ENCODE measurements at regions not wholly inside any gene's neighbourhood (a gene's known extent, or its start where the extent isn't known, plus 50 kb on each side); places are given as distances from the start of the nearest gene placed in this dataset.
A peak's percentile ranks its signal among the peaks of the same experiment; 100 is the strongest.

DNA sequence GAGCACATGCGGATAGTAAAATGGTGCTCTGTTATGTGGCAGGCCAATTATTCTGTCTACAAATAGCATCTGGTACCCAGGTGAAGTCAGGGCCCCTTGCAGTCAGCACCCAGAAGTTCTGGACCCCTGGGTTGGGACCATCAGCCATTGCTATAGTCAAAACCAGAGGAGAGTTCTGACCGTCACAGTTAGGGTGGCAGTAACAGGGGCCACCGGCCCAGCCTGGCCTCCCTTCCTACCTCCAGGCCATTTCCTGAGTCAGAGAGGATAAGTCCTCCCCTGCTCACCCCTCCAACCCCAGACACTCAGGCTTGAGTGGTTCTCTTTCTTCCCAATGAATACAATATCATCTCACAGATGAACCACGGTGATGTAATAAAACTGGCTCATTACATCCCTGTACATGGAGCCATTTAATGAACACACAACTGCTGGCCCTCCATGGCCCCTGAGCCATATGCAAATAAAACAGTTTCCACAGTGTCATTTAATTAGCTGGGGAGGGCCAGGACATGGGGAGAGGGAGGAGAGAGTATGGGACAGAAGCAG is 673.6 kb downstream of the MATN1 start:
- no peak overlapping the region for H3K27ac Mint-ChIP-seq
- no peak for ATAC-seq (replicated peaks)
- H3K4me3 Mint-ChIP-seq, result no peak overlapping the region
- H3K9me3 Mint-ChIP-seq, result no peaks in the 10 kb centered on the region
- H3K36me3 Mint-ChIP-seq (ENCODE audit: insufficient read depth), result peaks cover 6% of the 10 kb centered on the region
- no peak for DNase-seq
- H3K4me1 Mint-ChIP-seq (ENCODE audit: low read depth in 2 of 2), result peaks cover 3 to 18% of the 10 kb centered on the region in 2 donors
- peaks cover 58 to 62% of the 10 kb centered on the region in 2 donors for H3K27me3 Mint-ChIP-seq

DNA sequence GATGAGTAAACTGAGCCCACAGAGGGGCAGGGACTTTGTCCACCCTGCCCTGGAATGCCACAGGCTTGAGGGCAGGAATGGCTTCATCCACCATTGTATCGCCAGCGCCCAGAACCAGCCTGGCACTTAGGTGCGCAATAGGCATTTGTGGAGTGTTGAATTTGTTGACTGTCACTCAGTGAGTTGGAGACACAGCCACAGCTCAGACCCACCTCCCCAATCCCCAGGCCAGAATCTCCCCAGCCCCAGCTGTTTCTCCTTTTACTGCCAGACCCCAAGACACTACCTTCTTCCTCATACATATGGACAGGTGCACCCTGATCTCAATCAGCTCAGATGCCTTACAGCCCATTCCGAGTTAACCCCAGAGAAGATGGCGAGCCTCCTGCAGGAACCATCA is 674.5 kb downstream of the MATN1 start:
- no peak for DNase-seq
- Mint-ChIP-seq H3K36me3 (ENCODE audit: insufficient read depth) (peaks cover 6% of the 10 kb centered on the region), H3K4me1 (ENCODE audit: low read depth in 2 of 2) (peaks cover 10 to 26% of the 10 kb centered on the region in 2 donors), H3K27ac (no peak overlapping the region), H3K9me3 (no peaks in the 10 kb centered on the region), H3K27me3 (peaks cover 55 to 58% of the 10 kb centered on the region in 2 donors), H3K4me3 (no peak overlapping the region)
- ATAC-seq (replicated peaks), result no peak

DNA sequence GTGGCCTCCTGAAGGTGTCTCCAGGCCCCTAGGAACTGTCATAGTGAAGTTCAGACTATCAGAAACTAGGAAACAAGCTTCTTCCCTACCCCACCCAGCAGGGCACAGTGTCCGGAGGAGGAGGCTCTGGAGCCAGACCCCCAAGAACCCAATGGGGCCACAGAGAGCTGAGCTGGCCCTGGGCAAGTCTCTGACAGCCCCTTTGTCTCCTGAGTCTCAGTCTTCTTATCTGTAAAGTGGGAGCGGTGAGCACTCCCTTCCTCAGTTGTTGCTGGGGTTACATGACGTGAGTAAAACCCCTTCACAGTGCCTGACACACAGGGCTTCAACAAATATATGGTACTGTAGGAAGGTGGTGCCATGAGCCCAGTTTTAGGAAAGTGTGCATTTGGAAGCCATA is 675.8 kb downstream of the MATN1 start:
- H3K27me3 Mint-ChIP-seq, result peaks cover 43 to 45% of the 10 kb centered on the region in 2 donors
- no peaks in the 10 kb centered on the region for H3K9me3 Mint-ChIP-seq
- no peak overlapping the region for H3K27ac Mint-ChIP-seq
- ATAC-seq (replicated peaks) (no peak), DNase-seq (no peak)
- no peak overlapping the region for H3K4me3 Mint-ChIP-seq
- H3K4me1 Mint-ChIP-seq (ENCODE audit: low read depth in 2 of 2), result peaks cover 17 to 37% of the 10 kb centered on the region in 2 donors
- peaks cover 6% of the 10 kb centered on the region for H3K36me3 Mint-ChIP-seq (ENCODE audit: insufficient read depth)

DNA sequence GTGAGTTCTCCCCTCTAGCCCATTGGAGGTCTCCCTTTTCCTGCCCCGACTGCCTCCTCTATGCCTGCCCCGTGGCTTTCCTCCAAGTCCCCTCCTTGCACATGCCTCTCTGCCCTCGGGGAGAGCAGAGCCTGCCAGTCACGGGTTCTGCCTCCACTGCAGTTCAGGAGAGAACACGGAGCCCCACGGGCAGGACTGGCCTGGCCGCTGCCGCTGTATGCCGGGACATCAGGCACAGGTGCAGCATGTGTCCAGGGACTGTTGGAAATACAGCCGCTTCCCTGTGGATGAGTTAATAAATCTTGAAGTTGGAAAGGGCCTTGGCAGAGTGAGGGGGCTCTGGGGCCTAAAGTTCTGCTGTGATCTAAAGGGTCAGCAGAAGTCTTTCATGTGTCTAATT is 676.6 kb downstream of the MATN1 start:
- peaks cover 3% of the 10 kb centered on the region for H3K36me3 Mint-ChIP-seq (ENCODE audit: insufficient read depth)
- H3K4me3 Mint-ChIP-seq, result no peak overlapping the region
- H3K27ac Mint-ChIP-seq, result peak overlapping the region in 1 of 2 donors; percentile 35
- no peaks in the 10 kb centered on the region for H3K9me3 Mint-ChIP-seq
- DNase-seq, result no peak
- ATAC-seq (replicated peaks), result no peak
- peaks cover 36% of the 10 kb centered on the region in 2 donors for H3K27me3 Mint-ChIP-seq
- peaks cover 17 to 38% of the 10 kb centered on the region in 2 donors for H3K4me1 Mint-ChIP-seq (ENCODE audit: low read depth in 2 of 2)

DNA sequence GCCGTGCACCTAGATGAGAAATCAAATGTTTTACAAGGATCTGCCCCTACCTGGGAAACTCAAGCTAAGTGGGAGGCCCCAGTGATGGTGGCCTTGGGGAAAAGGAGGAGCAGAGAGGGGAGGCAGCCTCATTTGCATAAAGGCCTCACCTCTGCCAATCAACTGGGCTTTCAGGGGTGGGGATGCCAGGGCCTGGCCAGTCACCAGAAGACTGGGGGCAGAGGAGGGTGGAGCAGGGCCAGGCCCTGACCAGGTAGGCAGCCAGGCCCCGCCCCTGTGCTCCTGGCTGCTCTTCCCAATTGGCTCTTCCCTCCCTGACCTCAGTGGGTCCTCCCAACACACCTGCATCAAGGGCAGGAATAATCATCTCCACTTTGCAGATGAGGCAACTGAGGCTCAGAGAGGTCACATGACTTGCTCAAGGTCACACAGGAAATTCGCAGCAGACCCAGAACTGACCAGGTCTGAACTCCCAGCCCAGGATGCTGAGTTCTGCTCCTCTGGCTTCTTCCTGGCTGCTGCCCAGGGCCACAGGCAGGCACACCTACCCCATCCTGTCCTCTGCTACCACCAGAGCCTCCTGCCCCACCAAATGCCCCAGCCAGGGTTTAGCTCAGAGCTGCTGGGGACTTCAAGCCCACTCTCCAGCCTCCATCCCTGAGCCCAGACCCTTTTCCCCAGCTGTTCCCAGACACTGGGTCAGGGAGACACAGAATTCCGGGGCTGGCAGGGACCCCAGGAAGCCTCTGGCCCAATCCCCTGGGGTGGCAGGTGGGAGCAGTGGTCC is 677.9 kb downstream of the MATN1 start:
- ATAC-seq (replicated peaks) (no peak), DNase-seq (no peak)
- Mint-ChIP-seq H3K4me3 (peak overlapping the region in 1 of 2 donors; percentile 55), H3K36me3 (ENCODE audit: insufficient read depth) (peaks cover 5% of the 10 kb centered on the region), H3K27me3 (peaks cover 24 to 29% of the 10 kb centered on the region in 2 donors), H3K27ac (peak overlapping the region in 1 of 2 donors; percentile 47), H3K4me1 (ENCODE audit: low read depth in 2 of 2) (peaks cover 22 to 45% of the 10 kb centered on the region in 2 donors), H3K9me3 (no peaks in the 10 kb centered on the region)

DNA sequence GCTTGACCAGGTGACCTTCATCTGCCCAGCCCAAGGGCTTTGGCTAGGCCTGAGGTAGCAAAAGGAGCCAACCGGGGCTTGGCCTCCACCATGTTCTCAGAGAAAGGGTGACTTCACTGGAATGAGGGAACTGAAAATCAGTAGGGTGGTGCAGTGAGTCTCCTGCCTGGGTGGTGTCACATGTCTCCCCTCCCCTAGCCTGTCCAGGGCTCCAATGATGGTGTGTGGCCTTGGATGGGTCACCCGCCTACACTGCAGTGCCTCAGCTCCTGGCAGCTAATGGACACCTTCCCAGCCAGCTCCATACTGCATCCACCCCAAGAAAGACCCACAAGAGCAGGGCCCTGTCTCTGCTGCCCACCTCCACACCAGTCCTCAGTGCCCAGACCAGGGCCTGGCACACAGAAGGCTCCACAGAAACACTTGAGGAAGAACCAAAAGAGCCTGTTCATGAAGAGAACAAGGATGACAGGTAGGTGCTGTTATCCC is 678.7 kb downstream of the MATN1 start:
- H3K27me3 Mint-ChIP-seq, result peaks cover 16 to 24% of the 10 kb centered on the region in 2 donors
- H3K36me3 Mint-ChIP-seq (ENCODE audit: insufficient read depth), result peaks cover 2% of the 10 kb centered on the region
- H3K27ac Mint-ChIP-seq, result peak overlapping the region in 1 of 2 donors; percentile 47
- no peaks in the 10 kb centered on the region for H3K9me3 Mint-ChIP-seq
- DNase-seq (no peak), ATAC-seq (replicated peaks) (no peak)
- peaks cover 22 to 45% of the 10 kb centered on the region in 2 donors for H3K4me1 Mint-ChIP-seq (ENCODE audit: low read depth in 2 of 2)
- peak overlapping the region in 1 of 2 donors; percentile 55 for H3K4me3 Mint-ChIP-seq

DNA sequence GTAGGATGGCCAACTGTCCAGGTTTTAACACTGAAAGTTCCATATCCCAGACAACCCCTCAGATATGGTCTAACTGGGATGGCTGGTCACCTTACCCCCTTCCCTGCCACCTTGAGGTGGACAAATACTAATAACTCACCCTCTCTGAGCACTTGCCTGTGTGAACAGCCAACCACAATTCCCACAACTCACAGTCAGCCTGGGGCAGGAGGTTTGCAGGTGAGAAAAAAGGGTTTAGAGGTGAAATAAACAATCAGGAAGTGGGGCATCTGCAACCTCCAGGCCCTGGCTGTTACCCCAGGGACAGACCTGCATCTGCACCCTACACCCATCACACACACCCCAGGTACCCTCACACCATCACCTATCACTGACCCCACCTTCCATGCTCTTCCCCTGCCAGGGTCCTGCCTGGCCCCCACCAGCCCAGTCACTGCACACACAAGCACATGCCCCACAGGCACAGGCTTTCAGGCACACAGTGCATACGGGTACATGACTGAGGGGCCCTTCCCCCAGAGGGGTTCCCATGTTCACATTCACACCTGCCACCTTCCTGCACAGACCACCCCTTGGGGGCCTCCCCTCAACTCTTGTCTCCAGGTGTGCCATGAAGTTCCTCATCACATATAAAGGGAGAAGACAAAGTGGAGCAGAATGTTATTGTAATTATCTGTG is 679.5 kb downstream of the MATN1 start:
- Mint-ChIP-seq H3K4me3 (peak overlapping the region; percentile 55 to 63), H3K4me1 (ENCODE audit: low read depth in 2 of 2) (peaks cover 22 to 43% of the 10 kb centered on the region in 2 donors), H3K27me3 (peaks cover 9 to 19% of the 10 kb centered on the region in 2 donors), H3K27ac (peak overlapping the region in 1 of 2 donors; percentile 47), H3K36me3 (ENCODE audit: insufficient read depth) (peaks cover 2% of the 10 kb centered on the region), H3K9me3 (no peaks in the 10 kb centered on the region)
- ATAC-seq (replicated peaks), result peak; percentile 84
- peak in 2 of 3 experiments; percentile 12 to 20 for DNase-seq

DNA sequence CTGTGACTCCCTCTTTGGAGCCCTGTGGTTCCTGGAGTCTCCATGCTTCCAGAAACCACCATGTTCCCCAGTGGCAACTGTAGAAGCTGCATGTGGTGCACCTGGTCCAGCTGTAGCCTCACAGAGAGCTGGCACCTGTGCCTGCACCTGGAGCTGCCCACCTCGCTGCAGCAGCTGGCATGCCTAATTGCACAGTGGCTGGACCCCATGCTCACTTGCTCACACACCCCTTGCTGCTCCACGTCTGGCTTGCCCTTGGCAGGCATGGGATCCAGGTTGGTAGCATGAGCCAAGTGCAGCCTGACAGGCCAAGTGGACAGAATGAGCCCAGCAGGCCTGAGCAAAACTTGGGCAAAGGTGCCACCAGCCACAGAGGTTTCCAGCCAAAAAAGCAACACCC is 680.1 kb downstream of the MATN1 start:
- ATAC-seq (replicated peaks) (no peak), DNase-seq (no peak)
- Mint-ChIP-seq H3K27ac (peak overlapping the region in 1 of 2 donors; percentile 47), H3K4me1 (ENCODE audit: low read depth in 2 of 2) (peaks cover 22 to 43% of the 10 kb centered on the region in 2 donors), H3K27me3 (peaks cover 9 to 19% of the 10 kb centered on the region in 2 donors), H3K9me3 (no peaks in the 10 kb centered on the region), H3K4me3 (peak overlapping the region; percentile 55 to 63), H3K36me3 (ENCODE audit: insufficient read depth) (peaks cover 2% of the 10 kb centered on the region)

DNA sequence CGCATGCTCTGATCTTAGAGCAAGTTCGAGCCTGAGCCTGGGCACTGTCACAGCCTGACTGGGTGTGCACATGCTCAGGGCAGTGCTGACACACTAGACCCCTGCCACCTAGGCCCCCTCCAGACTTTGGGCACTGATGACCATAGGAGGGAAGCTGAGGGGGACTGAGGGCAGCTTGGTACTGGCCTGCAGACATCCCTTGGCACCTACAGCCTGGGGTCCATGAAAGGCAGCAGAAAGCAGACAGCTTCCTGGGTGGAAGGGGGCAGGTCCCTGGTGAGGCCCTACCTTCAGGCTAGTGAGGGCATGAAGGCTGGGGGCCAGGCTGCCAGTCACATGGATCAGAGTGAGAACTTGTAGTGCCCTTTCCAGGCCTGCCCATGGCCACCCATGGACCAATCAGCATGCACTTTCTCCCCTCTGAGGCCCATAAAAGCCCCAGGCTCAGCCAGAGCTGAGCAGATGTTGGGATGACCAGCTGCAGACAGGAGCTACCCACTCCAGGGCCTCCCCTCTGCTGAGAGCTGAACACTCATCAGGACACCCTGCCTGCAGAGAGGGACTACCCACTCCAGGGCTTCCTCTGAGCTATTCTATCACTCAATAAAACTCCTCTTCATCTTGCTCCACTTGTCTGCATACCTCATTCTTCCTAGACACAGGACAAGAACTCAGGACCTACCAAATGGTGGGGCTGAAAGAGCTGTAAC is 680.8 kb downstream of the MATN1 start:
- ATAC-seq (replicated peaks) (no peak), DNase-seq (no peak)
- Mint-ChIP-seq H3K27ac (no peak overlapping the region), H3K27me3 (peaks cover 12 to 19% of the 10 kb centered on the region in 2 donors), H3K4me1 (ENCODE audit: low read depth in 2 of 2) (peaks cover 22 to 43% of the 10 kb centered on the region in 2 donors), H3K4me3 (peak overlapping the region in 1 of 2 donors; percentile 55), H3K9me3 (no peaks in the 10 kb centered on the region), H3K36me3 (ENCODE audit: insufficient read depth) (peaks cover 2% of the 10 kb centered on the region)

DNA sequence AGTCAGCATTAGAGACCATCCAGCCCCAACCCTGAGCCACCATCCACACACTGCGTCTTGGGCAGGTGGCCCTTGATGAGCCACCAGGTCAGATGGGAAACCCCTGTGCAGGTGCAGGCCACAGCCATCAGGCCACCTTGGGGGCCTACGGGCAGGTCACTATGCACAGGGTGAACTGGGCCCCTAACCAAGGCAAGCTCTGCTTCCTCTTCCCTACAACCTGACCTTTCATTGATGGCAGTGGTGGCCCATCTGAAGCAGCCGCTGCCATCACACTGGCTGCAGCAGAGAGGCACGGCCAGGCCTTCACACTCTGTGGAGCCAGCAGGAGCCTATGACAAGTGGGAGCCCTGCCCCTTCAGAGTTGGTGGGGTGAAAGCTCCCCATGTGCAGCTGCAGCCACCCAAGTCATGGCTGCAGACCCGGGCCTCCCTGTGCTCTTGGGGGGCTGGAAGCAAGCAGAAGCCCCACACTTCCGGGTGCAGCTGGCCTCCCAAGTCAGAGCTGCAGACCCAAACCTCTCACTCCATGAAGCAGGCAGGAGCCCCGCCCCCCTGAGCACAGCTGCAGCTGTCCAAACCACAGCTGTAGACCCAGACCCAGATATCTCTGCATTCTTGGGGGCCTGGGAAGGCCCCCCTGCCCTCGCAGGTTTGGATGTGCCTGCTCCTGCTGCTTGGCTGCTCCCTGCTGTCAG is 681.5 kb downstream of the MATN1 start:
- DNase-seq (no peak), ATAC-seq (replicated peaks) (no peak)
- Mint-ChIP-seq H3K36me3 (ENCODE audit: insufficient read depth) (peaks cover 2% of the 10 kb centered on the region), H3K4me1 (ENCODE audit: low read depth in 2 of 2) (peaks cover 22 to 43% of the 10 kb centered on the region in 2 donors), H3K4me3 (peak overlapping the region in 1 of 2 donors; percentile 55), H3K27ac (no peak overlapping the region), H3K9me3 (no peaks in the 10 kb centered on the region), H3K27me3 (peaks cover 12 to 15% of the 10 kb centered on the region in 2 donors)

DNA sequence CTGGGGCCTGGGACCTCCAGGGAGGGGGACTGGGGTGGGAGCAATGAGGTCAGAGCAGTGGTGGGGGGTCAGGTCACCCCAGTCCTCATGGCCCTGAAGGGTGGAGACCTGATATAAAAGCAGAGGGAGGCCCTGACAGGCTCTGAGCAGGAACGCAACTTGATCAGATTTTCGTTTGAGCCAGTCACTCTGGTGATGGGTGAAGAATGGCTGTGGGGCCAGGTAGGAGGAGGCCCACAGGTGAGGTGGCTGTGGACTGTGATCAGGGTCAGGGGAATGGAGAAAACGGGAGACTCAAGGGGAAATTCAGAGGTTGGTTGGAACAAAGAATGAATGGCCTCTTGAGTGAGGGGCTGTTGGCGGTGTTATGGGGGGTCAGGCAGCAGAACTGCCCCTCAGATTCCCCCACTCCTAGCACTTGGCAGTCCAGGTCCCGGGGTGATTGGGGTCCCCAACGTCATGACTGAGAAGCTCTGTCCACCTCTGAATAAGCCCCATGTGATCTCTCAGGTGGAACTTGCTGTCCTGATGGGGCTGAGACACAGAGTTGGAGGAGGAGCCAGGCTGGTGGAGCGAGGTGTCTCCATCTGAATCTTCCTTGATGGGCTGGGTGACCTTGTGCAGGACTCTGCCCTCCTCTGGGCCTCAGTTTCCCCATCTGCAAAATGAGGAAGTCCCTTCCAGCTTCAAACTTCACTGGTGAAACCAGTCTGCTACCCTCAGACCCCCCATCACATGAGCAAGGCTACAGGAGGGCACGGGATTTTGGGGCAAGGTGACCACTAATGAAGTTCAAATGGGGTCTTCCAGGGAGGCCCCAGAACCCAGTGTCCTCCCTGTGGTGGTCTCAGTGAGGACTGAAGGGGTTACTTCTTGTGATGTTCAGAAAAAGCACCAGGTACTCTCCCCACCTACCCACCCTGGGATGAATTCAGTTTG is 683.0 kb downstream of the MATN1 start:
- peak overlapping the region in 1 of 2 donors; percentile 24 for H3K4me3 Mint-ChIP-seq
- H3K9me3 Mint-ChIP-seq, result no peaks in the 10 kb centered on the region
- DNase-seq (no peak), ATAC-seq (replicated peaks) (no peak)
- H3K4me1 Mint-ChIP-seq (ENCODE audit: low read depth in 2 of 2), result peaks cover 22 to 37% of the 10 kb centered on the region in 2 donors
- peak overlapping the region in 1 of 2 donors; percentile 28 for H3K27ac Mint-ChIP-seq
- H3K36me3 Mint-ChIP-seq (ENCODE audit: insufficient read depth), result peaks cover 2% of the 10 kb centered on the region
- peaks cover 12 to 13% of the 10 kb centered on the region in 2 donors for H3K27me3 Mint-ChIP-seq
